Activated naive CD8-positive, alpha-beta T cell treated with anti-CD3 and anti-CD28 coated beads, Interleukin-2, amount 50 U/mL, for 24 hours (primary cell): ENCODE measurements at regions not wholly inside any gene's neighbourhood (a gene's known extent, or its start where the extent isn't known, plus 50 kb on each side); places are given as distances from the start of the nearest gene placed in this dataset.
"Not testable (repeated sequence)": the region's sequence is repeated elsewhere in the genome, so short reads cannot be mapped to it uniquely, and the experiment has no call there.

Experiments used
- ATAC-seq: fragments of 150-1000 bp; cut with Tn5 transposase; one replicate; pipeline ENCODE4 v1.10.0; 2021
- DNase-seq: peaks from one replicate; pipeline ENCODE4 v3.0.0; 2021
- H3K27ac Mint-ChIP-seq: one replicate; pipeline ENCODE4 v1.8.0; 2021; ENCODE audit warnings: mild to moderate bottlenecking, mixed read lengths
- H3K27me3 Mint-ChIP-seq: one replicate; pipeline ENCODE4 v1.8.0; 2021; ENCODE audit warnings: mixed read lengths
- H3K36me3 Mint-ChIP-seq: one replicate; pipeline ENCODE4 v1.8.0; 2021; ENCODE audit warnings: low read depth, mixed read lengths
- H3K4me1 Mint-ChIP-seq: one replicate; pipeline ENCODE4 v1.8.0; 2021; ENCODE audit warnings: mixed read lengths
- H3K4me3 Mint-ChIP-seq: one replicate; pipeline ENCODE4 v1.8.0; 2021; ENCODE audit warnings: mild to moderate bottlenecking, moderate library complexity, mixed read lengths
- H3K9me3 Mint-ChIP-seq: one replicate; pipeline ENCODE4 v1.8.0; 2021; ENCODE audit warnings: mixed read lengths

DNA sequence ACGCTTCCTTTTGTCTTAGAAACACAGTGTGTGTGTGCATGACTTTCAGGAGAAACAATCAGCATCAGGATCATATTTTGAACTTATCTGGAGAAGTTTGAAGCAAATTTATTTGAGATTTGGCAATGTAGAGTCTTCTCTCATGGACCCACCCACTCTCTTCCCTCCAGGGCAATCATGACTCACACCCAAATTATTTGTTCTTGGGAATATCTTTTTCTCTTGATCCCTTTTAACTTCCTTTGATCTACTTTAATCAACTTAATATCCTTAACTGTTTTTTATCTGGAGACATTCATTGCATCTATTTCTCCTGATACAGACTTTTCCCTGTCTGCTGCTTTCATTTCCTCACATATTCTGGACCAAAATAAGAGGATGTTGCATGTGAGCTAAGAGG, 1174.3 kb downstream of the GATA3 start:
- Mint-ChIP-seq H3K27ac (peak overlapping the region; percentile 44), H3K27me3 (peaks cover 43% of the 10 kb centered on the region), H3K4me3 (no peak overlapping the region), H3K36me3 (no peaks in the 10 kb centered on the region), H3K4me1 (peaks cover 43% of the 10 kb centered on the region), H3K9me3 (no peaks in the 10 kb centered on the region)
- DNase-seq (no peak), ATAC-seq (no peak)

DNA sequence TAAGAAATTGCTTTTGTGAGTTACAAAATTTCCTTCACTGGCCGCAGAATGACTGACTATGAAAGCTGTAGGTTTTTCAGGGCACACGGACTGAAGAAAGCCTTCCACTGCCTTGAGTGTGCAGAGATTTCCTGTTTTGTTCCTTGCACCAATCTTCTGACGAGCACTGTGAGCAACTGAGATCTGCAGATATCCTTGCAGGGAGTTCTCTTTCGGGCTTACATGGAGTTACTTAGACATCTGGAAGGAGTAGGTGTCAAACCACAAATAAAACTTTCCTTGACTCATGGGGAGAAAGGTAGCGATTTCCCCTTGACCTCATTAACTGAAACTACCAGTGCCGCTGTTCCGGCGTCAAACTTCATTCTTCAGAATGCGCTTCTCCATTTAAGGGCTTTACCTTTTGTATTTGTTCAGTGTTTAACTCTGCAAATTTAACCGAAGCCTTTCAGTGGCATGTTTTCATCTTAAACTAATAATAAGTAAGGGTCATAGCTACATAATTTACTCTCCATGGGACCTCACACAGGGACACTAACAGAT, 1175.3 kb downstream of the GATA3 start:
- peak overlapping the region; percentile 12 for H3K4me3 Mint-ChIP-seq
- no peaks in the 10 kb centered on the region for H3K36me3 Mint-ChIP-seq
- DNase-seq (peak; percentile 11), ATAC-seq (peak; percentile 88)
- peak overlapping the region; percentile 68 for H3K27ac Mint-ChIP-seq
- H3K27me3 Mint-ChIP-seq, result peaks cover 44% of the 10 kb centered on the region
- peaks cover 43% of the 10 kb centered on the region for H3K4me1 Mint-ChIP-seq
- no peaks in the 10 kb centered on the region for H3K9me3 Mint-ChIP-seq

DNA sequence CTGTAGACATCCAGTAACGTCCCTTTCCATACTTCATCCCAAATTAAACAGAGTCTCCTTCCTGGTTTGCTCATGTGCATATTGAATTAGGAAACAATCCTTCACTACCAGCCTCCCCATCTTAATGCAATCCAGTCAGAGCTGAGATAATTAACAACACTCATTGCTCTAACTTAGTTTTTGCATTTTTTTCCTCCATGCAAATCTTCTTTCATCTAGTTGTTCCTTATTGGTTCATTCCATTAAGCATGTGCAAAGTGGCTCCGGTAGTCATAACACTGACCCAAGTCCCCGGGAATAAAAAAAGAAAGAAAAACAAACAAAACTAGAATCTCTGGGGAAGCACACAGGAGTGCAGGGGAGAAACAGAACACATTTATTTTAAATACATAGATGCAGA, 1176.1 kb downstream of the GATA3 start:
- ATAC-seq, result no peak
- Mint-ChIP-seq H3K27me3 (peaks cover 44% of the 10 kb centered on the region), H3K4me1 (peaks cover 42% of the 10 kb centered on the region), H3K4me3 (no peak overlapping the region), H3K9me3 (no peaks in the 10 kb centered on the region), H3K36me3 (no peaks in the 10 kb centered on the region), H3K27ac (peak overlapping the region; percentile 68)
- DNase-seq, result no peak

DNA sequence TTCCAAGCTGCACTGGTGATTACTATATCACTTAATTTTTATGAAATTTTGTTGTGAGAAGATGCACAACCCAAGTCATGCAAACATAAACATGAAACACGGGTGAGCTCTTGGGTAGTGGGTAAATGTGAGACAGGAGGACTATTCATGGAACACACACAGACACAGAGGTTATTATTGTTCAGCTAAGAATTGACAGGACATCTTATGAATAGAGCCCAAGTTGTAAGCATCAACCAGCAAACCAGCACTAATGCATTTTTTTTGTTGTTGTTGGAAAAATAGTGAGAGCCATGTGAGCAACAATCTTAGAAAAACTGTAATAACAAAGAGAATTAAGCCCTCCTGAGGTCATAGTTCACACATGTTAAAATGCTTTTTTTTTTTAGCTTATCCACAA, 1179.7 kb downstream of the GATA3 start:
- ATAC-seq (no peak), DNase-seq (no peak)
- Mint-ChIP-seq H3K4me1 (peaks cover 33% of the 10 kb centered on the region), H3K36me3 (no peaks in the 10 kb centered on the region), H3K27ac (no peak overlapping the region), H3K4me3 (no peak overlapping the region), H3K9me3 (no peaks in the 10 kb centered on the region), H3K27me3 (peaks cover 43% of the 10 kb centered on the region)

DNA sequence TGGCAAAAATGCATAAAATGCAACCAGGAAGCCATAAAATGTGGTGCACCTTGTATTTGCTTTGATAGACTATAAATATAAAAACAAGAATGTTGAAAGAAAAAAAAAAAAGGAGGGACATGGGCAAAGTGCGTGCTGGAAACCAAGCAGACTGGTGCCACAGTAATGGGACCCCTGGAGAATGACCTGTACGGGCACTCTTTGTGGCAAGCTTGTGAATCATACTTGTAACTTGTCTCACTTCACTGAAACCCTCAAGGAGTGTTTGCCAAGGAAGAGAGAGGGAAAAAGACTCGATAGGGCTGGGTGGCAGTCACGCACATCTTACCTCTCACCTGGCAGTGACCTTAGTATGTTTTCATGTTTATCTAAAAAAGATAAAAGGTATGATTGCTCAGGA, 1183.6 kb downstream of the GATA3 start:
- Mint-ChIP-seq H3K9me3 (no peaks in the 10 kb centered on the region), H3K4me1 (peaks cover under 1% of the 10 kb centered on the region), H3K36me3 (no peaks in the 10 kb centered on the region), H3K27ac (no peak overlapping the region), H3K4me3 (no peak overlapping the region), H3K27me3 (peaks cover 30% of the 10 kb centered on the region)
- DNase-seq (no peak), ATAC-seq (no peak)

DNA sequence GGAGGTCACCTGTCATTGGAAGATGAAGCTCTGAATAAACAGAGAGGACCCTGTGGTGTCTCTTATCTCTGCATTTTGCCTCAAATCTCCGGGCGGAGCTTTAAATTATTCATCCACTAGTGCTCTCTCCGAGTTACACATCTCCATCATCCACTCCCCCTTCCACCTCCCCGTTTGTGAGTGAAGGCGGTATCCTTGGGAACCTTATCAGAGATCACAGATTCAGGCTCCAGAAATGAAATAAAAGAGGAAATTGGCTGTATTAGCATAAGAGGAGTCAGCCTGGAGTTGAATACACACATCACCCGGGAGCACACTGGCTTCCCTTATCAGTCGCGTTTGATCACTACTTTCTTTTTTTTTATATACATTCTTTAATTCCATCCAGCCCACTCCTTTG, 1184.8 kb downstream of the GATA3 start:
- Mint-ChIP-seq H3K27me3 (peaks cover 31% of the 10 kb centered on the region), H3K4me1 (no peaks in the 10 kb centered on the region), H3K4me3 (no peak overlapping the region), H3K27ac (no peak overlapping the region), H3K36me3 (no peaks in the 10 kb centered on the region), H3K9me3 (no peaks in the 10 kb centered on the region)
- no peak for ATAC-seq
- DNase-seq, result no peak

DNA sequence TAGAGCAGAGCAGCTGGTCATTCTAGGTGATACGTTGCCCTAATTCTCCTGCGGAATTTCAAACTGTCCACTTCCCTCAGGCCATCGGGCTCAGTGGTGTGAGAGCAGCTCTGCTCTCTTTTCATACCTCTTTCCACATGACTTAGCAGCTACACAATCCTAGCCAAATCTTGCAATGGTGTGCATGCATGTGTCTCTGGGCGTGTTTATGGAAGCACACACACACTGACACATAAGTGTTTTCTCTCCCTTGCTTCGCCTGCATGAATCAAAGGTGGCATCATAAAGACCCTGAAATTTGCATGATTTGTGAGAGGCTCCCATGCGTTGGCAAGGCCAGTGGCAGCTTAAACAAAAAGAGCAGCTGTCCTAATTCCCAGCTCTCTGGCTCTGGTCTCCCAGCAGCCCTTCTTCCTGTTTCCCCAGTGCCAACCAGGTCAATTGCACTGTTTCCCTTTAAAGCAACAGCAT, 1189.5 kb downstream of the GATA3 start:
- no peaks in the 10 kb centered on the region for H3K36me3 Mint-ChIP-seq
- no peaks in the 10 kb centered on the region for H3K9me3 Mint-ChIP-seq
- DNase-seq, result no peak
- ATAC-seq, result no peak
- no peaks in the 10 kb centered on the region for H3K4me1 Mint-ChIP-seq
- no peak overlapping the region for H3K4me3 Mint-ChIP-seq
- peaks cover 39% of the 10 kb centered on the region for H3K27me3 Mint-ChIP-seq
- H3K27ac Mint-ChIP-seq, result no peak overlapping the region

DNA sequence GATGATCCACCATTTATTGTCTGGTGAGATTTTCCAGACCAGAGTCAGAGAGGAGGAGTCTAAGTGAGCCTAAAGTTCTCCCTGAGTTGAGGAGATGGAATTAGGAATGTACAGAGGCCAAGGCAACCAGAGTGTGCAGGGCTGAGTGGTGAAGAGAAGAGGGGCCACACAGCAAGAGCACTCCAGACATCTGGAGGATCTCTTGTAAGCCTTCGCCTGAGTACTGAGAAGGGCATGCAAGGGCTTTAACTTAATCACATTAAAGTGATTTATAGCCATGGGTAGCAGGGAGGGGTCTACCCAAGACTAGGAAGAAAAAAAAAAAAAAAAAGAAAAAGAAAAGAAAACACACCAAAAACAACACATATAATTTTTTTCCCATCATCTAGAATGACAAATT, 1190.4 kb downstream of the GATA3 start:
- Mint-ChIP-seq H3K4me3 (no peak overlapping the region), H3K27me3 (peaks cover 48% of the 10 kb centered on the region), H3K4me1 (no peaks in the 10 kb centered on the region), H3K9me3 (no peaks in the 10 kb centered on the region), H3K36me3 (no peaks in the 10 kb centered on the region), H3K27ac (no peak overlapping the region)
- no peak for ATAC-seq
- no peak for DNase-seq

DNA sequence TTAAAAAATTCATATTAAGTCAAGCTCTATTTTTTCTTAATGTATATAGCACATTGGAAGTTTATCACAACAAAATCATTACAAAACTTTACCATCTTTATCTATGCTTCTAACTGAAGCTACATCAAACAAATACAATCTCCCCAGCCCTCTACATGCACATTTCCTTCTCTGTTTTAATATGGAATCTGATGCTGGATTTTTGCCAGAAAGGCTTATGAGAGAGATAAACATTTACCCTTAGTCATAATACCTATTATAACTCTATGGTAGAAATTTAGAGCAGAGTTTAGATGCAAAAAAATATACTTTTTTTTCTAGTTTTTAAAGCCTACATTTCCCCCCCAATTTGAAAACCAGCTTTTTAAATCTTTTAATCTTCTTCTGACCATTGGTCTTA, 1198.6 kb downstream of the GATA3 start:
- Mint-ChIP-seq H3K9me3 (no peaks in the 10 kb centered on the region), H3K4me3 (no peak overlapping the region), H3K36me3 (no peaks in the 10 kb centered on the region)

DNA sequence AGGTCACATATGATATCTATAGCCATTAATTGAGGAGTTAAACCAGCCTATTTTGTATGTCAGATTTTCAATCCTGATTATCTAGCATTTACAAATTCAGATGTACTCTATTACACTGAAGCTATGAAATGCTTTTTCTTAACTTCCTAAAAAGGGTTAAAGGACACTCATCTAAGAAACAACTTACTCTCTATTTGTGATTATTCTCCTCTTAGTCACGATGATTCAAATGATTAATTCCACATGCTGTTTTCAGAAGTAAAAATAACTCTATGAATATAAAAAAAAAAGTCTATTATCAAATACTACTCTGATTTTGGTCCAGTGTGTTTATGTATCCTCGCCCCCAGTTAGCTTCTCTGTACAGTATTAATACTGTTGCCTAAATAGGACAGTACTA, 1199.9 kb downstream of the GATA3 start:
- no peak overlapping the region for H3K27ac Mint-ChIP-seq
- H3K4me3 Mint-ChIP-seq, result no peak overlapping the region
- ATAC-seq (no peak), DNase-seq (no peak)
- H3K9me3 Mint-ChIP-seq, result no peaks in the 10 kb centered on the region
- peaks cover 6% of the 10 kb centered on the region for H3K4me1 Mint-ChIP-seq
- H3K27me3 Mint-ChIP-seq, result peaks cover 42% of the 10 kb centered on the region
- H3K36me3 Mint-ChIP-seq, result no peaks in the 10 kb centered on the region

More for the DNA sequence above, 1198.6 kb downstream of the GATA3 start:
- Mint-ChIP-seq H3K27ac (no peak overlapping the region), H3K27me3 (peaks cover 44% of the 10 kb centered on the region), H3K4me1 (peaks cover 6% of the 10 kb centered on the region)
- DNase-seq (no peak), ATAC-seq (no peak)

DNA sequence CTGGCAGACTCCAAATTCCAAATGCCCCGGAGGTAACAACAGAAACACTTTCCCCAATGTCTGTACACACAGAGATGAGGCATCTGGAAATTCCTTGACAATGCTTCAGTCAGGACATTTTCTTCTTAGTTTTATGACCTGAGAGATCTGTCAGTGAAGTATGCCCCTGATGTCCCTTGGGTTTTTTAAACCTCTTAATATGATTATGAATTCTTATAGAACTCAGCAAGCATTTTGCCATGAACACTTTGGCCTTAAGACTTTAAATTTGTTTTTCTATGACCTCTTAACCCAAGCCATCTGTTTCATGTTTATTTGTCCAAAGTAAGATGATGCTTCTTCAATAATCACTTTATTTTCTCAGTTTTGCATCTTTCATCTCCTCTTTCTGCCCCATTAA, 1206.2 kb downstream of the GATA3 start:
- Mint-ChIP-seq H3K27ac (no peak overlapping the region), H3K4me1 (no peaks in the 10 kb centered on the region), H3K36me3 (no peaks in the 10 kb centered on the region), H3K27me3 (peaks cover 43% of the 10 kb centered on the region), H3K4me3 (no peak overlapping the region), H3K9me3 (no peaks in the 10 kb centered on the region)
- ATAC-seq (no peak), DNase-seq (no peak)

DNA sequence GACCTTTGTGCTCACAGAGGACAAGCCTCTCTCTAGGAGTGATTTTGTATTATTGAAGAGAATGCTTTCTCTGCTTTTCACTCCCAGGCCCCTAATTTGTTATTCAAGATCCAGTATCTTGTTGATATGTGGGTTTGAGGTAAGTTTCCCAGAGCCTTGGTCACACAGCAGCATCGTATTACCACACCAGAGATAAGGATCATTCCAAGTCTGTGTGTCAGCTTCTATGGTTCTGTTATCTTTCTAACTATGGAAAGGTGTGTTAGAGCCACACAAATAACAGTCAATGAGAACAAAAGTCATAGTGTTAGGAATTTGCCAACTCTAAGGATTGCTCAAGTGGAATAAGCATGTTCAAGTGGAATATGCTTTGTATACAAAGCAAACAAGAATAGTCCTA, 1208.3 kb downstream of the GATA3 start:
- Mint-ChIP-seq H3K27me3 (peaks cover 38% of the 10 kb centered on the region), H3K4me3 (no peak overlapping the region), H3K36me3 (no peaks in the 10 kb centered on the region), H3K4me1 (no peaks in the 10 kb centered on the region), H3K27ac (no peak overlapping the region), H3K9me3 (no peaks in the 10 kb centered on the region)
- DNase-seq (no peak), ATAC-seq (no peak)

DNA sequence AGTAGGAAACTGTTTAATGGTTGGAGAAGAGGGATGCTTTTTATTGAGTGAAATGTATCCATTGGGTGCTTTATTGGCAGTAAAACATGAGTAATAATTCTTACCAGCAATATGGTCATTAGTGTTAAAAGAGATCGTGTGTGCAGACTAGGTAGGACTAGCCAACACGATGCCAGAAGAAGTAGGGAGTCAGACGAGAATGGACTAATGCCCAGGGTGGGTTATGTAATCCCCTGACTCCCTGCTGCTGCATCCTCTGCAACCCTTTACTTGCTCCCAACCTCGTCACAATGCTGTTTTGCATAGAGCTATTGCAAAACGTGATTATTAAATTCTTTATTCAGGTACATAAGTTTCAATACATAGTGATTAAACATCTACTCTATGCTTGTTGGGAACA, 1213.7 kb downstream of the GATA3 start:
- H3K4me1 Mint-ChIP-seq, result no peaks in the 10 kb centered on the region
- DNase-seq, result no peak
- no peak overlapping the region for H3K27ac Mint-ChIP-seq
- H3K9me3 Mint-ChIP-seq, result no peaks in the 10 kb centered on the region
- H3K4me3 Mint-ChIP-seq, result no peak overlapping the region
- H3K27me3 Mint-ChIP-seq, result peaks cover 36% of the 10 kb centered on the region
- ATAC-seq, result no peak
- H3K36me3 Mint-ChIP-seq, result no peaks in the 10 kb centered on the region

DNA sequence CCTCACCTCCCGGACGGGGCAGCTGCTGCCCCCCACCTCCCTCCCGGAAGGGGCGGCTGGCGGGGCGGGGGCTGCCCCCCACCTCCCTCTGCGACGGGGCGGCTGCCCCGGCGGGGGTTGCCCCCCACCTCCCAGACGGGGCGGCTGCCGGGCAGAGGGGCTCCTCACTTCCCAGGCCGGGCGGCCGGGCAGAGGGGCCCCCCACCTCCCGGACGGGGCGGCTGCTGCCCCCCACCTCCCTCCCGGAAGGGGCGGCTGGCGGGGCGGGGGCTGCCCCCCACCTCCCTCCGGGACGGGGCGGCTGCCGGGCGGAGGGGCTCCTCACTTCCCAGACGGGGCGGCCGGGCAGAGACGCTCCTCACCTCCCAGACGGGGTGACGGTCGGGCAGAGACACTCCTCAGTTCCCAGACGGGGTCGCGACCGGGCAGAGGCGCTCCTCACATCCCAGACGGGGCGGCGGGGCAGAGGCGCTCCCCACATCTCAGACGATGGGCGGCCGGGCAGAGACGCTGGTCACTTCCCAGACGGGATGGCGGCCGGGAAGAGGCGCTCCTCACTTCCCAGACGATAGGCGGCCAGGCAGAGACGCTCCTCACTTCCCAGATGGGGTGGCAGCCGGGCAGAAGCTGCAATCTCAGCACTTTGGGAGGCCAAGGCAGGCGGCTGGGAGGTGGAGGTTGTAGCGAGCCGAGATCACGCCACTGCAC, 1218.8 kb downstream of the GATA3 start:
- not testable (repeated sequence) for H3K4me3 Mint-ChIP-seq, ATAC-seq, H3K36me3 Mint-ChIP-seq, H3K9me3 Mint-ChIP-seq, DNase-seq, H3K4me1 Mint-ChIP-seq, H3K27ac Mint-ChIP-seq
- peaks cover 27% of the 10 kb centered on the region for H3K27me3 Mint-ChIP-seq

DNA sequence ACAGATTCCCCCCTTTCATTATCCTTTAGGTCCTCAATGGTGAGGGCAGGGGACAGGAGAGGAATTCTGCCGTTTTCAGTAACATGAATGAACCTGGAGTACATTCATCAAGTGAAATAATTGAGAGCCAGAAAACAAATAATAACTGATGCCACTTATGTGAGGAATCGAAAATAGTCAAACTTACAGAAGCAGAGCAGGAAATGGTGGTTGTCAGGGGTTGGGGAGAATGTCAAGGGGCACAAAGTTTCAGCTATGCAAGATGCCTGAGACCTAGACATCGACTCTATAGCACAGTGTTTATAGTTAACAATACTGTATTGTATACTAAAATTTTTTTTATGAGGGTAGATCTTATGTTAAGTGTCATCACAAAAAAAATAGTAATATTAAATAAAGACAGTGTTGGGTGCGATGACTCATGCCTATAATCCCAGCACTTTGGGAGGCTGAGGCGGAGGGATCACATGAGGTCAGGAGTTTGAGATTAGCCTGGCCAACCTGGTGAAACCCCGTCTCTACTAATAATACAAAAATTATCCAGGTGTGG, 1219.8 kb downstream of the GATA3 start:
- Mint-ChIP-seq H3K4me3 (no peak overlapping the region), H3K4me1 (no peaks in the 10 kb centered on the region), H3K36me3 (no peaks in the 10 kb centered on the region), H3K27ac (no peak overlapping the region), H3K27me3 (peaks cover 24% of the 10 kb centered on the region), H3K9me3 (no peaks in the 10 kb centered on the region)
- DNase-seq, result no peak
- no peak for ATAC-seq
